Peyer's patch (tissue), 4 donors: ENCODE measurements at regions not wholly inside any gene's neighbourhood (a gene's known extent, or its start where the extent isn't known, plus 50 kb on each side); places are given as distances from the start of the nearest gene placed in this dataset.

Experiments used
- DNase-seq, 3 donors: peaks; one replicate each; pipeline ENCODE4 v3.0.0-alpha.2; 2017 to 2019
- H3K27ac ChIP-seq, 4 donors: fragments of 200-600 bp; sonication (generic); one replicate each; pipeline ENCODE4 v1.5.1; 2016 to 2019
- H3K27me3 ChIP-seq, 2 donors: fragments of 200-600 bp; sonication (generic); one replicate each; pipeline ENCODE4 v1.5.1; 2019
- H3K36me3 ChIP-seq, 3 donors: fragments of 200-600 bp; sonication (generic); one replicate each; pipeline ENCODE4 v1.5.1; 2016 to 2019
- H3K4me1 ChIP-seq, 4 donors: fragments of 200-600 bp; sonication (generic); one replicate each; pipeline ENCODE4 v1.5.1; 2016 to 2019
- H3K4me3 ChIP-seq, 4 donors: fragments of 200-600 bp; sonication (generic); 1 replicate in 3 of 4; 2 replicates in 1 of 4; pipeline ENCODE4 v1.5.1; 2016 to 2019; ENCODE audit warnings: mild to moderate bottlenecking in 1 of 4
- H3K9me3 ChIP-seq, 4 donors: fragments of 200-600 bp; sonication (generic); one replicate each; pipeline ENCODE4 v1.5.1; 2016 to 2019; ENCODE audit warnings: mild to moderate bottlenecking in 1 of 4
- CTCF ChIP-seq, 6 experiments: fragments of 450-650 bp in 4 of 6; fragments of 200-600 bp in 2 of 6; sonication (generic) in 1 of 6; IDR thresholded peaks; one replicate each; pipeline ENCODE4 v1.5.1; 2017 to 2019; ENCODE audit warnings: antibody characterized with exemption in 6 of 6, mild to moderate bottlenecking in 3 of 6, moderate library complexity in 1 of 6
- POLR2A ChIP-seq, 2 donors: fragments of 450-650 bp; IDR thresholded peaks; one replicate each; pipeline ENCODE4 v1.5.1; 2017; ENCODE audit warnings: antibody characterized with exemption in 2 of 2, mild to moderate bottlenecking in 2 of 2, moderate library complexity in 2 of 2

GRCh38 chr6:10256113-10256690, 158.7 kb downstream of the TFAP2A start:
- Histone ChIP-seq H3K4me3 (no peak overlapping the region), H3K27me3 (no peaks in the 10 kb centered on the region), H3K27ac (no peak overlapping the region), H3K4me1 (no peaks in the 10 kb centered on the region), H3K36me3 (no peaks in the 10 kb centered on the region), H3K9me3 (no peaks in the 10 kb centered on the region)
- TF ChIP-seq POLR2A (IDR thresholded peaks at IDR 0.05) (no peak), CTCF (IDR thresholded peaks at IDR 0.05) (peak in 3 of 6 experiments; percentile 12 to 28 (median 16))
- DNase-seq, result no peak

GRCh38 chr6:10250655-10251220, 164.1 kb downstream of the TFAP2A start:
- Histone ChIP-seq H3K36me3 (no peaks in the 10 kb centered on the region), H3K4me1 (no peaks in the 10 kb centered on the region), H3K27ac (no peak overlapping the region), H3K4me3 (no peak overlapping the region), H3K27me3 (no peaks in the 10 kb centered on the region), H3K9me3 (no peaks in the 10 kb centered on the region)
- no peak for TF ChIP-seq POLR2A (IDR thresholded peaks at IDR 0.05)
- no peak for DNase-seq

- H3K36me3 ChIP-seq, result no peaks in the 10 kb centered on the region
- H3K27me3 ChIP-seq, result no peaks in the 10 kb centered on the region
- no peak for DNase-seq
- H3K27ac ChIP-seq, result no peak overlapping the region
- no peak overlapping the region for H3K4me3 ChIP-seq
- H3K4me1 ChIP-seq, result no peaks in the 10 kb centered on the region
- no peaks in the 10 kb centered on the region for H3K9me3 ChIP-seq
- TF ChIP-seq CTCF (IDR thresholded peaks at IDR 0.05), result no peak
- no peak for TF ChIP-seq POLR2A (IDR thresholded peaks at IDR 0.05)
These were observed 166.5 kb downstream of the TFAP2A start for GRCh38 chr6:10248378-10248843.

- DNase-seq, result no peak
- Histone ChIP-seq H3K27ac (no peak overlapping the region), H3K27me3 (no peaks in the 10 kb centered on the region), H3K9me3 (no peaks in the 10 kb centered on the region), H3K4me3 (no peak overlapping the region), H3K4me1 (no peaks in the 10 kb centered on the region), H3K36me3 (no peaks in the 10 kb centered on the region)
- TF ChIP-seq CTCF (IDR thresholded peaks at IDR 0.05) (no peak), POLR2A (IDR thresholded peaks at IDR 0.05) (no peak)
These were observed 177.4 kb downstream of the TFAP2A start for GRCh38 chr6:10237298-10238038.

- Histone ChIP-seq H3K9me3 (no peaks in the 10 kb centered on the region), H3K36me3 (no peaks in the 10 kb centered on the region), H3K27me3 (no peaks in the 10 kb centered on the region), H3K4me3 (no peak overlapping the region), H3K4me1 (no peaks in the 10 kb centered on the region), H3K27ac (no peak overlapping the region)
- DNase-seq, result no peak
- no peak for TF ChIP-seq CTCF (IDR thresholded peaks at IDR 0.05)
- TF ChIP-seq POLR2A (IDR thresholded peaks at IDR 0.05), result no peak
These were observed 179.5 kb downstream of the TFAP2A start for GRCh38 chr6:10235344-10235743.

- H3K9me3 ChIP-seq, result no peaks in the 10 kb centered on the region
- no peaks in the 10 kb centered on the region for H3K36me3 ChIP-seq
- no peak overlapping the region for H3K4me3 ChIP-seq
- H3K4me1 ChIP-seq, result no peaks in the 10 kb centered on the region
- no peak for DNase-seq
- H3K27me3 ChIP-seq, result no peaks in the 10 kb centered on the region
- no peak for TF ChIP-seq POLR2A (IDR thresholded peaks at IDR 0.05)
- no peak for TF ChIP-seq CTCF (IDR thresholded peaks at IDR 0.05)
- H3K27ac ChIP-seq, result no peak overlapping the region
These were observed 184.3 kb downstream of the TFAP2A start for GRCh38 chr6:10230531-10230930.
